ENCODE measurements at regions not wholly inside any gene's neighbourhood (a gene's known extent, or its start where the extent isn't known, plus 50 kb on each side); places are given as distances from the start of the nearest gene placed in this dataset.

GRCh38 chr14:53390008-53390407, 236.9 kb upstream of the DDHD1 start:
- Histone ChIP-seq H3K4me3 (ENCODE audit: low read length in 3 of 3) (no peak overlapping the region), H3K4me1 (ENCODE audit: control insufficient read depth in 3 of 3, insufficient read depth in 3 of 3, low read length in 3 of 3) (no peaks in the 10 kb centered on the region)

GRCh38 chr14:53389202-53389601, 236.1 kb upstream of the DDHD1 start:
- no peaks in the 10 kb centered on the region for H3K4me1 ChIP-seq (ENCODE audit: control insufficient read depth in 3 of 3, insufficient read depth in 3 of 3, low read length in 3 of 3)
- H3K27me3 ChIP-seq (ENCODE audit: control insufficient read depth in 3 of 3, insufficient read depth in 3 of 3, low read length in 3 of 3): no peaks in the 10 kb centered on the region
- no peak overlapping the region for H3K27ac ChIP-seq (ENCODE audit: low read depth, low read length)
- no peak overlapping the region for H3K4me3 ChIP-seq (ENCODE audit: low read length in 3 of 3)
- no peak overlapping the region for H3K9ac ChIP-seq (ENCODE audit: low read depth in 1 of 3, low read length in 3 of 3)
- H3K9me3 ChIP-seq (ENCODE audit: control insufficient read depth in 3 of 3, low read length in 3 of 3): no peaks in the 10 kb centered on the region
- no peaks in the 10 kb centered on the region for H3K36me3 ChIP-seq (ENCODE audit: control insufficient read depth in 3 of 3, insufficient read depth in 3 of 3, low read length in 3 of 3)

More at GRCh38 chr14:53390008-53390407, 236.9 kb upstream of the DDHD1 start:
- Histone ChIP-seq H3K9ac (ENCODE audit: low read depth in 1 of 3, low read length in 3 of 3) (no peak overlapping the region), H3K36me3 (ENCODE audit: control insufficient read depth in 3 of 3, insufficient read depth in 3 of 3, low read length in 3 of 3) (no peaks in the 10 kb centered on the region), H3K9me3 (ENCODE audit: control insufficient read depth in 3 of 3, low read length in 3 of 3) (peaks cover 0 to under 1% (median under 1%) of the 10 kb centered on the region in 3 donors), H3K27ac (ENCODE audit: low read depth, low read length) (no peak overlapping the region), H3K27me3 (ENCODE audit: control insufficient read depth in 3 of 3, insufficient read depth in 3 of 3, low read length in 3 of 3) (no peaks in the 10 kb centered on the region)

- Histone ChIP-seq H3K4me3 (ENCODE audit: low read length in 3 of 3) (no peak overlapping the region), H3K9ac (ENCODE audit: low read depth in 1 of 3, low read length in 3 of 3) (no peak overlapping the region), H3K9me3 (ENCODE audit: control insufficient read depth in 3 of 3, low read length in 3 of 3) (no peaks in the 10 kb centered on the region), H3K27me3 (ENCODE audit: control insufficient read depth in 3 of 3, insufficient read depth in 3 of 3, low read length in 3 of 3) (no peaks in the 10 kb centered on the region), H3K27ac (ENCODE audit: low read depth, low read length) (no peak overlapping the region), H3K36me3 (ENCODE audit: control insufficient read depth in 3 of 3, insufficient read depth in 3 of 3, low read length in 3 of 3) (no peaks in the 10 kb centered on the region), H3K4me1 (ENCODE audit: control insufficient read depth in 3 of 3, insufficient read depth in 3 of 3, low read length in 3 of 3) (no peaks in the 10 kb centered on the region)
Measured at GRCh38 chr14:53386362-53386761, 233.2 kb upstream of the DDHD1 start.

- Histone ChIP-seq H3K9ac (ENCODE audit: low read depth in 1 of 3, low read length in 3 of 3) (no peak overlapping the region), H3K27me3 (ENCODE audit: control insufficient read depth in 3 of 3, insufficient read depth in 3 of 3, low read length in 3 of 3) (no peaks in the 10 kb centered on the region), H3K4me1 (ENCODE audit: control insufficient read depth in 3 of 3, insufficient read depth in 3 of 3, low read length in 3 of 3) (no peaks in the 10 kb centered on the region), H3K36me3 (ENCODE audit: control insufficient read depth in 3 of 3, insufficient read depth in 3 of 3, low read length in 3 of 3) (no peaks in the 10 kb centered on the region), H3K27ac (ENCODE audit: low read depth, low read length) (no peak overlapping the region), H3K9me3 (ENCODE audit: control insufficient read depth in 3 of 3, low read length in 3 of 3) (no peaks in the 10 kb centered on the region), H3K4me3 (ENCODE audit: low read length in 3 of 3) (no peak overlapping the region)
Measured at GRCh38 chr14:53384536-53384935, 231.4 kb upstream of the DDHD1 start.

- Histone ChIP-seq H3K9me3 (ENCODE audit: control insufficient read depth in 3 of 3, low read length in 3 of 3) (no peaks in the 10 kb centered on the region), H3K27me3 (ENCODE audit: control insufficient read depth in 3 of 3, insufficient read depth in 3 of 3, low read length in 3 of 3) (no peaks in the 10 kb centered on the region), H3K36me3 (ENCODE audit: control insufficient read depth in 3 of 3, insufficient read depth in 3 of 3, low read length in 3 of 3) (no peaks in the 10 kb centered on the region), H3K27ac (ENCODE audit: low read depth, low read length) (no peak overlapping the region), H3K9ac (ENCODE audit: low read depth in 1 of 3, low read length in 3 of 3) (no peak overlapping the region), H3K4me1 (ENCODE audit: control insufficient read depth in 3 of 3, insufficient read depth in 3 of 3, low read length in 3 of 3) (no peaks in the 10 kb centered on the region), H3K4me3 (ENCODE audit: low read length in 3 of 3) (no peak overlapping the region)
Measured at GRCh38 chr14:53384073-53384472, 230.9 kb upstream of the DDHD1 start.

- Histone ChIP-seq H3K36me3 (ENCODE audit: control insufficient read depth in 3 of 3, insufficient read depth in 3 of 3, low read length in 3 of 3) (no peaks in the 10 kb centered on the region), H3K4me3 (ENCODE audit: low read length in 3 of 3) (no peak overlapping the region), H3K27me3 (ENCODE audit: control insufficient read depth in 3 of 3, insufficient read depth in 3 of 3, low read length in 3 of 3) (no peaks in the 10 kb centered on the region), H3K27ac (ENCODE audit: low read depth, low read length) (no peak overlapping the region), H3K9me3 (ENCODE audit: control insufficient read depth in 3 of 3, low read length in 3 of 3) (no peaks in the 10 kb centered on the region), H3K9ac (ENCODE audit: low read depth in 1 of 3, low read length in 3 of 3) (no peak overlapping the region), H3K4me1 (ENCODE audit: control insufficient read depth in 3 of 3, insufficient read depth in 3 of 3, low read length in 3 of 3) (no peaks in the 10 kb centered on the region)
Measured at GRCh38 chr14:53381895-53382294, 228.8 kb upstream of the DDHD1 start.

- H3K4me3 ChIP-seq (ENCODE audit: low read length in 3 of 3): no peak overlapping the region
- no peaks in the 10 kb centered on the region for H3K9me3 ChIP-seq (ENCODE audit: control insufficient read depth in 3 of 3, low read length in 3 of 3)
- no peaks in the 10 kb centered on the region for H3K4me1 ChIP-seq (ENCODE audit: control insufficient read depth in 3 of 3, insufficient read depth in 3 of 3, low read length in 3 of 3)
- no peaks in the 10 kb centered on the region for H3K27me3 ChIP-seq (ENCODE audit: control insufficient read depth in 3 of 3, insufficient read depth in 3 of 3, low read length in 3 of 3)
- no peak overlapping the region for H3K9ac ChIP-seq (ENCODE audit: low read depth in 1 of 3, low read length in 3 of 3)
- no peak overlapping the region for H3K27ac ChIP-seq (ENCODE audit: low read depth, low read length)
- no peaks in the 10 kb centered on the region for H3K36me3 ChIP-seq (ENCODE audit: control insufficient read depth in 3 of 3, insufficient read depth in 3 of 3, low read length in 3 of 3)
Measured at GRCh38 chr14:53380867-53381225, 227.7 kb upstream of the DDHD1 start.

- H3K4me3 ChIP-seq (ENCODE audit: low read length in 3 of 3): no peak overlapping the region
- no peak overlapping the region for H3K9ac ChIP-seq (ENCODE audit: low read depth in 1 of 3, low read length in 3 of 3)
- no peaks in the 10 kb centered on the region for H3K27me3 ChIP-seq (ENCODE audit: control insufficient read depth in 3 of 3, insufficient read depth in 3 of 3, low read length in 3 of 3)
- no peaks in the 10 kb centered on the region for H3K9me3 ChIP-seq (ENCODE audit: control insufficient read depth in 3 of 3, low read length in 3 of 3)
- no peaks in the 10 kb centered on the region for H3K36me3 ChIP-seq (ENCODE audit: control insufficient read depth in 3 of 3, insufficient read depth in 3 of 3, low read length in 3 of 3)
- H3K27ac ChIP-seq (ENCODE audit: low read depth, low read length): no peak overlapping the region
- no peaks in the 10 kb centered on the region for H3K4me1 ChIP-seq (ENCODE audit: control insufficient read depth in 3 of 3, insufficient read depth in 3 of 3, low read length in 3 of 3)
Measured at GRCh38 chr14:53380052-53380866, 227.1 kb upstream of the DDHD1 start.

GRCh38 chr14:53378142-53378541, 225.0 kb upstream of the DDHD1 start:
- Histone ChIP-seq H3K27ac (ENCODE audit: low read depth, low read length) (no peak overlapping the region), H3K36me3 (ENCODE audit: control insufficient read depth in 3 of 3, insufficient read depth in 3 of 3, low read length in 3 of 3) (no peaks in the 10 kb centered on the region), H3K27me3 (ENCODE audit: control insufficient read depth in 3 of 3, insufficient read depth in 3 of 3, low read length in 3 of 3) (no peaks in the 10 kb centered on the region), H3K4me1 (ENCODE audit: control insufficient read depth in 3 of 3, insufficient read depth in 3 of 3, low read length in 3 of 3) (no peaks in the 10 kb centered on the region), H3K9me3 (ENCODE audit: control insufficient read depth in 3 of 3, low read length in 3 of 3) (no peaks in the 10 kb centered on the region), H3K4me3 (ENCODE audit: low read length in 3 of 3) (no peak overlapping the region), H3K9ac (ENCODE audit: low read depth in 1 of 3, low read length in 3 of 3) (no peak overlapping the region)

- no peaks in the 10 kb centered on the region for H3K36me3 ChIP-seq (ENCODE audit: control insufficient read depth in 3 of 3, insufficient read depth in 3 of 3, low read length in 3 of 3)
- H3K9ac ChIP-seq (ENCODE audit: low read depth in 1 of 3, low read length in 3 of 3): no peak overlapping the region
- no peaks in the 10 kb centered on the region for H3K27me3 ChIP-seq (ENCODE audit: control insufficient read depth in 3 of 3, insufficient read depth in 3 of 3, low read length in 3 of 3)
- H3K4me3 ChIP-seq (ENCODE audit: low read length in 3 of 3): no peak overlapping the region
- H3K9me3 ChIP-seq (ENCODE audit: control insufficient read depth in 3 of 3, low read length in 3 of 3): no peaks in the 10 kb centered on the region
- H3K27ac ChIP-seq (ENCODE audit: low read depth, low read length): no peak overlapping the region
- no peaks in the 10 kb centered on the region for H3K4me1 ChIP-seq (ENCODE audit: control insufficient read depth in 3 of 3, insufficient read depth in 3 of 3, low read length in 3 of 3)
Measured at GRCh38 chr14:53376064-53376463, 222.9 kb upstream of the DDHD1 start.

All from skeletal muscle tissue (tissue), 3 donors.